Fibroblast of lung (primary cell): ENCODE measurements at regions not wholly inside any gene's neighbourhood (a gene's known extent, or its start where the extent isn't known, plus 50 kb on each side); places are given as distances from the start of the nearest gene placed in this dataset.

Experiments
- DNase-seq, 2 donors: peaks; one replicate each; pipeline versions ENCODE4 v3.0.0 to v3.0.0-alpha.2; 2010; ENCODE audit warnings: low read depth in 2 of 2
- H2AFZ ChIP-seq: 2 replicates; pipeline ENCODE4 v1.5.1; 2012; ENCODE audit warnings: low read length, control low read depth, inconsistent platforms
- H3K27ac ChIP-seq: 2 replicates; pipeline ENCODE4 v1.5.1; 2011; ENCODE audit warnings: low read length, control low read depth; ENCODE audit not compliant: insufficient read depth
- H3K27me3 ChIP-seq: 2 replicates; pipeline ENCODE4 v1.5.1; 2011; ENCODE audit warnings: mild to moderate bottlenecking, low read length; ENCODE audit not compliant: control insufficient read depth, insufficient read depth
- H3K36me3 ChIP-seq: 2 replicates; pipeline ENCODE4 v1.5.1; 2011; ENCODE audit warnings: low read length; ENCODE audit not compliant: control insufficient read depth, insufficient read depth
- H3K4me1 ChIP-seq: 2 replicates; pipeline ENCODE4 v1.5.1; 2011; ENCODE audit warnings: low read length; ENCODE audit not compliant: control insufficient read depth, insufficient read depth; ENCODE audit errors: extremely low read depth
- H3K4me2 ChIP-seq: 2 replicates; pipeline ENCODE4 v1.5.1; 2011; ENCODE audit warnings: low read length, control low read depth; ENCODE audit not compliant: insufficient read depth; ENCODE audit errors: extremely low read depth
- H3K4me3 ChIP-seq, 4 experiments: fragments of 200-600 bp in 1 of 4; sonication (generic) in 1 of 4; replicated peaks in 1 of 4; 2 replicates each; pipeline ENCODE4 v1.5.1; 2011 to 2016; ENCODE audit warnings: low read length in 4 of 4, low read depth in 3 of 4, mild to moderate bottlenecking in 3 of 4, control low read depth in 2 of 4, inconsistent platforms in 1 of 4, mixed read lengths in 1 of 4; ENCODE audit not compliant: insufficient read depth in 1 of 4; ENCODE audit errors: control extremely low read depth in 1 of 4
- H3K79me2 ChIP-seq: 2 replicates; pipeline ENCODE4 v1.5.1; 2012; ENCODE audit warnings: mild to moderate bottlenecking, low read length, inconsistent platforms; ENCODE audit not compliant: control insufficient read depth, insufficient read depth
- H3K9ac ChIP-seq: 2 replicates; pipeline ENCODE4 v1.5.1; 2011; ENCODE audit warnings: mild to moderate bottlenecking, low read length, control low read depth; ENCODE audit not compliant: insufficient read depth
- H3K9me3 ChIP-seq: 2 replicates; pipeline ENCODE4 v1.5.1; 2012; ENCODE audit warnings: low read depth, low read length; ENCODE audit not compliant: control insufficient read depth, insufficient read depth
- H4K20me1 ChIP-seq: 2 replicates; pipeline ENCODE4 v1.5.1; 2011; ENCODE audit warnings: low read length; ENCODE audit not compliant: control insufficient read depth, insufficient read depth; ENCODE audit errors: extremely low read depth
- CTCF ChIP-seq, 2 donors: IDR thresholded peaks in 1 of 2; conservative IDR thresholded peaks in 1 of 2; 1 replicate in 1 of 2; 2 replicates in 1 of 2; pipeline ENCODE4 v1.5.1; 2011 to 2012; ENCODE audit warnings: low read length in 2 of 2, control low read depth in 1 of 2, inconsistent platforms in 1 of 2, low read depth in 1 of 2, mild to moderate bottlenecking in 1 of 2
- EZH2 ChIP-seq: IDR thresholded peaks from 2 replicates; pipeline ENCODE4 v1.5.1; 2012; ENCODE audit warnings: low read length, control low read depth, mild to moderate bottlenecking; ENCODE audit errors: missing control alignments

GRCh38 chr13:109873351-109874123 is 87.2 kb upstream of the IRS2 start:
- H3K4me2 ChIP-seq = no peak overlapping the region
- no peak for DNase-seq
- no peak overlapping the region for H3K4me3 ChIP-seq
- no peaks in the 10 kb centered on the region for H4K20me1 ChIP-seq
- H2AFZ ChIP-seq = no peak overlapping the region
- H3K27me3 ChIP-seq = no peaks in the 10 kb centered on the region
- no peak overlapping the region for H3K9ac ChIP-seq
- H3K27ac ChIP-seq = no peak overlapping the region
- TF ChIP-seq CTCF (conservative IDR thresholded peaks at IDR 0.05 in 1 of 2, IDR thresholded peaks at IDR 0.05 in 1 of 2; ENCODE audit: low read depth in 1 of 2, low read length in 2 of 2) (no peak), EZH2 (no peak)
- H3K36me3 ChIP-seq = no peaks in the 10 kb centered on the region
- H3K4me1 ChIP-seq = peaks cover 9% of the 10 kb centered on the region
- H3K9me3 ChIP-seq = no peaks in the 10 kb centered on the region
- no peaks in the 10 kb centered on the region for H3K79me2 ChIP-seq

GRCh38 chr13:109872864-109873263 is 86.5 kb upstream of the IRS2 start:
- H3K36me3 ChIP-seq = no peaks in the 10 kb centered on the region
- H3K27ac ChIP-seq = no peak overlapping the region
- H3K4me2 ChIP-seq = no peak overlapping the region
- H4K20me1 ChIP-seq = no peaks in the 10 kb centered on the region
- TF ChIP-seq EZH2 (no peak), CTCF (conservative IDR thresholded peaks at IDR 0.05 in 1 of 2, IDR thresholded peaks at IDR 0.05 in 1 of 2; ENCODE audit: low read depth in 1 of 2, low read length in 2 of 2) (no peak)
- H3K9ac ChIP-seq = no peak overlapping the region
- H3K4me1 ChIP-seq = peaks cover 9% of the 10 kb centered on the region
- no peaks in the 10 kb centered on the region for H3K27me3 ChIP-seq
- no peaks in the 10 kb centered on the region for H3K9me3 ChIP-seq
- DNase-seq = no peak
- no peak overlapping the region for H2AFZ ChIP-seq
- no peaks in the 10 kb centered on the region for H3K79me2 ChIP-seq
- no peak overlapping the region for H3K4me3 ChIP-seq

- Histone ChIP-seq H3K36me3 (no peaks in the 10 kb centered on the region), H3K4me2 (no peak overlapping the region), H3K9me3 (no peaks in the 10 kb centered on the region), H3K27me3 (no peaks in the 10 kb centered on the region), H2AFZ (no peak overlapping the region), H3K9ac (no peak overlapping the region), H3K4me3 (no peak overlapping the region), H3K79me2 (no peaks in the 10 kb centered on the region), H3K27ac (no peak overlapping the region), H3K4me1 (peaks cover 9% of the 10 kb centered on the region), H4K20me1 (no peaks in the 10 kb centered on the region)
- no peak for TF ChIP-seq EZH2
- TF ChIP-seq CTCF (conservative IDR thresholded peaks at IDR 0.05 in 1 of 2, IDR thresholded peaks at IDR 0.05 in 1 of 2; ENCODE audit: low read depth in 1 of 2, low read length in 2 of 2) = no peak
- DNase-seq = peak; percentile 43 to 74
Observed at GRCh38 chr13:109870696-109871370, 84.5 kb upstream of the IRS2 start.
